OCI-LY3 (cell line): ENCODE measurements at regions not wholly inside any gene's neighbourhood (a gene's known extent, or its start where the extent isn't known, plus 50 kb on each side); places are given as distances from the start of the nearest gene placed in this dataset.

Experiments
- EZH2phosphoT487 ChIP-seq: fragments of 200-600 bp; shearing (Covaris generic); IDR thresholded peaks from 2 replicates; pipeline ENCODE4 v1.6.1; 2018; ENCODE audit warnings: antibody characterized with exemption, mixed run types, low read depth
- TF ChIP-seq, protein P1 (sequence below): fragments of 200-600, 300-600 bp; sonication (generic); IDR thresholded peaks from 2 replicates; pipeline ENCODE4 v1.5.1; 2014; ENCODE audit warnings: antibody characterized with exemption, low read length, low read depth

DNA sequence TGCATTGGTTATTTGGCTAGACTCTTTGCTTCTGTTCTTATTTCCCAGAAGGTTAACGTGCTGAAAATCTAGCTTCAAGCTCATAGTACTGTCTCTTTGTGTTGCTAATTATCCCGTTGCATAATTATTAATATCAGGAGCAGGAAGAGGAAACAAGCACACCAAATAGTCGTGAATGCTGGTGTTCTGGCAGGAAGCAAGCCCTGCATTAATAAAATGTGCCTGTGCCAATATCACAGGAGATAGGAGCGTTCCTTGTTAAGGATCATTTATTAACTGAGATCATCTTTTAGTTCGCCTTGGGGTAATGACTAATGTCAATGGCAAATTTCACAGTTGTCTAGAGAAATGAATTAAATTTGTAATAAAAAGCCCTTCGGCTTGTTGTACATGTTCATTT lies 893.0 kb upstream of the POU3F3 start:
- TF ChIP-seq, protein P1, sequence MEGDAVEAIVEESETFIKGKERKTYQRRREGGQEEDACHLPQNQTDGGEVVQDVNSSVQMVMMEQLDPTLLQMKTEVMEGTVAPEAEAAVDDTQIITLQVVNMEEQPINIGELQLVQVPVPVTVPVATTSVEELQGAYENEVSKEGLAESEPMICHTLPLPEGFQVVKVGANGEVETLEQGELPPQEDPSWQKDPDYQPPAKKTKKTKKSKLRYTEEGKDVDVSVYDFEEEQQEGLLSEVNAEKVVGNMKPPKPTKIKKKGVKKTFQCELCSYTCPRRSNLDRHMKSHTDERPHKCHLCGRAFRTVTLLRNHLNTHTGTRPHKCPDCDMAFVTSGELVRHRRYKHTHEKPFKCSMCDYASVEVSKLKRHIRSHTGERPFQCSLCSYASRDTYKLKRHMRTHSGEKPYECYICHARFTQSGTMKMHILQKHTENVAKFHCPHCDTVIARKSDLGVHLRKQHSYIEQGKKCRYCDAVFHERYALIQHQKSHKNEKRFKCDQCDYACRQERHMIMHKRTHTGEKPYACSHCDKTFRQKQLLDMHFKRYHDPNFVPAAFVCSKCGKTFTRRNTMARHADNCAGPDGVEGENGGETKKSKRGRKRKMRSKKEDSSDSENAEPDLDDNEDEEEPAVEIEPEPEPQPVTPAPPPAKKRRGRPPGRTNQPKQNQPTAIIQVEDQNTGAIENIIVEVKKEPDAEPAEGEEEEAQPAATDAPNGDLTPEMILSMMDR = no peak
- no peak for TF ChIP-seq EZH2phosphoT487
